ENCODE measurements at regions not wholly inside any gene's neighbourhood (a gene's known extent, or its start where the extent isn't known, plus 50 kb on each side); places are given as distances from the start of the nearest gene placed in this dataset.

GRCh38 chr18:39604836-39605235, 2039.2 kb upstream of the CELF4 start:
- ATAC-seq (ENCODE audit: insufficient number of reproducible peaks, low FRiP score, low read depth), result no peak
- no peak for TF ChIP-seq CTCF (IDR thresholded peaks at IDR 0.05)
- DNase-seq (ENCODE audit: low spot score), result no peak
- no peaks in the 10 kb centered on the region for H3K4me1 ChIP-seq (ENCODE audit: control insufficient read depth in 1 of 2, low read depth in 2 of 2)
- H3K27me3 ChIP-seq (replicated peaks; ENCODE audit: insufficient read depth), result no peaks in the 10 kb centered on the region
- no peak overlapping the region for H3K27ac ChIP-seq
- no peaks in the 10 kb centered on the region for H3K36me3 ChIP-seq
- no peaks in the 10 kb centered on the region for H3K9me3 ChIP-seq
- no peak overlapping the region for H3K4me3 ChIP-seq

- no peak overlapping the region for H3K27ac ChIP-seq
- no peak for TF ChIP-seq CTCF (IDR thresholded peaks at IDR 0.05)
- ATAC-seq (ENCODE audit: insufficient number of reproducible peaks, low FRiP score, low read depth) (no peak), DNase-seq (ENCODE audit: low spot score) (no peak)
- no peaks in the 10 kb centered on the region for H3K9me3 ChIP-seq
- no peaks in the 10 kb centered on the region for H3K27me3 ChIP-seq (replicated peaks; ENCODE audit: insufficient read depth)
- no peak overlapping the region for H3K4me3 ChIP-seq
- no peaks in the 10 kb centered on the region for H3K4me1 ChIP-seq (ENCODE audit: control insufficient read depth in 1 of 2, low read depth in 2 of 2)
- no peaks in the 10 kb centered on the region for H3K36me3 ChIP-seq
Measured at GRCh38 chr18:39602131-39602530, 2036.5 kb upstream of the CELF4 start.

- DNase-seq (ENCODE audit: low spot score), result no peak
- Histone ChIP-seq H3K9me3 (no peaks in the 10 kb centered on the region), H3K4me3 (no peak overlapping the region), H3K27ac (no peak overlapping the region), H3K36me3 (no peaks in the 10 kb centered on the region), H3K4me1 (ENCODE audit: control insufficient read depth in 1 of 2, low read depth in 2 of 2) (no peaks in the 10 kb centered on the region), H3K27me3 (replicated peaks; ENCODE audit: insufficient read depth) (no peaks in the 10 kb centered on the region)
- no peak for ATAC-seq (ENCODE audit: insufficient number of reproducible peaks, low FRiP score, low read depth)
- TF ChIP-seq CTCF (IDR thresholded peaks at IDR 0.05), result no peak
Measured at GRCh38 chr18:39600894-39601293, 2035.3 kb upstream of the CELF4 start.

GRCh38 chr18:39599251-39599650, 2033.7 kb upstream of the CELF4 start:
- DNase-seq (ENCODE audit: low spot score) (no peak), ATAC-seq (ENCODE audit: insufficient number of reproducible peaks, low FRiP score, low read depth) (no peak)
- Histone ChIP-seq H3K4me3 (no peak overlapping the region), H3K9me3 (no peaks in the 10 kb centered on the region), H3K4me1 (ENCODE audit: control insufficient read depth in 1 of 2, low read depth in 2 of 2) (no peaks in the 10 kb centered on the region), H3K36me3 (no peaks in the 10 kb centered on the region), H3K27me3 (replicated peaks; ENCODE audit: insufficient read depth) (no peaks in the 10 kb centered on the region), H3K27ac (no peak overlapping the region)
- TF ChIP-seq CTCF (IDR thresholded peaks at IDR 0.05), result no peak

GRCh38 chr18:39596891-39597290, 2031.3 kb upstream of the CELF4 start:
- DNase-seq (ENCODE audit: low spot score), result no peak
- Histone ChIP-seq H3K4me3 (no peak overlapping the region), H3K27ac (no peak overlapping the region), H3K9me3 (no peaks in the 10 kb centered on the region), H3K36me3 (no peaks in the 10 kb centered on the region), H3K27me3 (replicated peaks; ENCODE audit: insufficient read depth) (no peaks in the 10 kb centered on the region), H3K4me1 (ENCODE audit: control insufficient read depth in 1 of 2, low read depth in 2 of 2) (no peaks in the 10 kb centered on the region)
- no peak for ATAC-seq (ENCODE audit: insufficient number of reproducible peaks, low FRiP score, low read depth)
- no peak for TF ChIP-seq CTCF (IDR thresholded peaks at IDR 0.05)
